SK-N-SH treated with all-trans-retinoic acid at 6 μM for 48 hours (cell line): ENCODE measurements at regions not wholly inside any gene's neighbourhood (a gene's known extent, or its start where the extent isn't known, plus 50 kb on each side); places are given as distances from the start of the nearest gene placed in this dataset.

ENCODE experiments used
- ATAC-seq: fragments of 200-7000 bp; cut with Tn5 transposase; 3 replicates; pipeline ENCODE4 v1.9.1; 2020; ENCODE audit warnings: mild to moderate bottlenecking, moderate library complexity
- BACH2 ChIP-seq: fragments of 250-450 bp; sonication (Bioruptor Pico); IDR thresholded peaks from 2 replicates; pipeline ENCODE4 v1.9.0; 2021; ENCODE audit warnings: mild to moderate bottlenecking, borderline replicate concordance
- ESRRG ChIP-seq: fragments of 250-450 bp; sonication (Bioruptor Pico); IDR thresholded peaks from 2 replicates; pipeline ENCODE4 v1.6.1; 2021; ENCODE audit warnings: mild to moderate bottlenecking
- GLIS3 ChIP-seq: fragments of 250-450 bp; sonication (Bioruptor Pico); IDR thresholded peaks from 2 replicates; pipeline ENCODE4 v1.5.0; 2020; ENCODE audit warnings: mild to moderate bottlenecking, moderate library complexity
- ISL1 ChIP-seq: fragments of 250-450 bp; sonication (Bioruptor Pico); IDR thresholded peaks from 2 replicates; pipeline ENCODE4 v2.1.2; 2022; ENCODE audit warnings: mild to moderate bottlenecking, moderate library complexity
- OSR1 ChIP-seq: fragments of 250-450 bp; sonication (Bioruptor Pico); IDR thresholded peaks from 2 replicates; pipeline ENCODE4 v1.8.0; 2022; ENCODE audit warnings: moderate library complexity, mild to moderate bottlenecking, inconsistent platforms
- PPARA ChIP-seq: fragments of 250-450 bp; sonication (Bioruptor Pico); IDR thresholded peaks from 2 replicates; pipeline ENCODE4 v1.5.0; 2020; ENCODE audit warnings: mild to moderate bottlenecking, borderline replicate concordance
- RARB ChIP-seq: fragments of 250-450 bp; sonication (Bioruptor Pico); IDR thresholded peaks from 2 replicates; pipeline ENCODE4 v1.8.0; 2021; ENCODE audit warnings: mild to moderate bottlenecking, moderate library complexity
- SNAI2 ChIP-seq: fragments of 250-450 bp; sonication (Bioruptor Pico); IDR thresholded peaks from 2 replicates; pipeline ENCODE4 v1.5.0; 2020; ENCODE audit warnings: mild to moderate bottlenecking, moderate library complexity
- TOX ChIP-seq: fragments of 250-450 bp; sonication (Bioruptor Pico); IDR thresholded peaks from 2 replicates; pipeline ENCODE4 v1.8.0; 2021; ENCODE audit warnings: mild to moderate bottlenecking, moderate library complexity, borderline replicate concordance
- ZC3H10 ChIP-seq: fragments of 250-450 bp; sonication (Bioruptor Pico); IDR thresholded peaks from 2 replicates; pipeline ENCODE4 v1.5.1; 2021; ENCODE audit warnings: mild to moderate bottlenecking, moderate library complexity
- ZFP30 ChIP-seq: fragments of 450-650 bp; formaldehyde crosslinking; IDR thresholded peaks from 2 replicates; pipeline ENCODE4 v1.5.0; 2022; ENCODE audit warnings: mild to moderate bottlenecking, moderate library complexity
- ZNF70 ChIP-seq: fragments of 450-650 bp; formaldehyde crosslinking; IDR thresholded peaks from 2 replicates; pipeline ENCODE4 v1.5.0; 2020; ENCODE audit warnings: mild to moderate bottlenecking, moderate library complexity
- TF ChIP-seq, protein P1 (sequence below): fragments of 250-450 bp; sonication (Bioruptor Pico); IDR thresholded peaks from 2 replicates; pipeline ENCODE4 v1.5.0; 2020; ENCODE audit warnings: mild to moderate bottlenecking, moderate library complexity
- TF ChIP-seq, protein P2 (sequence below): fragments of 250-450 bp; sonication (Bioruptor Pico); IDR thresholded peaks from 2 replicates; pipeline ENCODE4 v1.8.0; 2020; ENCODE audit warnings: mild to moderate bottlenecking, moderate library complexity, borderline replicate concordance
- TF ChIP-seq, protein P3 (sequence below): fragments of 250-450 bp; sonication (Bioruptor Pico); IDR thresholded peaks from 2 replicates; pipeline ENCODE4 v1.5.1; 2020; ENCODE audit warnings: low read depth, mild to moderate bottlenecking, moderate library complexity
- TF ChIP-seq, protein P4 (sequence below): fragments of 250-450 bp; sonication (Bioruptor Pico); IDR thresholded peaks from 2 replicates; pipeline ENCODE4 v1.5.1; 2021; ENCODE audit warnings: mild to moderate bottlenecking, moderate library complexity
- TF ChIP-seq, protein P5 (sequence below): fragments of 250-450 bp; sonication (Bioruptor Pico); IDR thresholded peaks from 2 replicates; pipeline ENCODE4 v1.8.0; 2021; ENCODE audit warnings: low read depth, mild to moderate bottlenecking, moderate library complexity, borderline replicate concordance

DNA sequence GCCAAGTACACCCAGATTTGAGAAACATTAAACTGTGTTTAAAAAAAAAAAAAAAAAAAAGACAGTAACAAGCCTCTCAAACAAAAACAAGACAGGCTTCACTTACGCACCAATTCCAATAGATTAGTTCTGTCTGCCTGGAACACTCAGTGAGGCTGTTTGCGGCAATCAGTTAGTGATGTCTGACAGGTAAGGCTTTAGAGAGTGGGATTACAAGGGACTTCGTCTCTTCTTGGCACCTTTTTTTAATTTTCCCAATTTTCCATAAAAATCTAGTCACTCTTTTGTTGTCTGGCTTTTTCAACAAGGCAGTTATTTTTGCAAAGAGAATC lies 79.6 kb downstream of the NCOR2 start:
- no peak for ATAC-seq
- TF ChIP-seq RARB (no peak), BACH2 (CRISPR knock-in tag) (no peak), PPARA (no peak), ISL1 (CRISPR knock-in tag) (no peak)
- TF ChIP-seq, protein P1, sequence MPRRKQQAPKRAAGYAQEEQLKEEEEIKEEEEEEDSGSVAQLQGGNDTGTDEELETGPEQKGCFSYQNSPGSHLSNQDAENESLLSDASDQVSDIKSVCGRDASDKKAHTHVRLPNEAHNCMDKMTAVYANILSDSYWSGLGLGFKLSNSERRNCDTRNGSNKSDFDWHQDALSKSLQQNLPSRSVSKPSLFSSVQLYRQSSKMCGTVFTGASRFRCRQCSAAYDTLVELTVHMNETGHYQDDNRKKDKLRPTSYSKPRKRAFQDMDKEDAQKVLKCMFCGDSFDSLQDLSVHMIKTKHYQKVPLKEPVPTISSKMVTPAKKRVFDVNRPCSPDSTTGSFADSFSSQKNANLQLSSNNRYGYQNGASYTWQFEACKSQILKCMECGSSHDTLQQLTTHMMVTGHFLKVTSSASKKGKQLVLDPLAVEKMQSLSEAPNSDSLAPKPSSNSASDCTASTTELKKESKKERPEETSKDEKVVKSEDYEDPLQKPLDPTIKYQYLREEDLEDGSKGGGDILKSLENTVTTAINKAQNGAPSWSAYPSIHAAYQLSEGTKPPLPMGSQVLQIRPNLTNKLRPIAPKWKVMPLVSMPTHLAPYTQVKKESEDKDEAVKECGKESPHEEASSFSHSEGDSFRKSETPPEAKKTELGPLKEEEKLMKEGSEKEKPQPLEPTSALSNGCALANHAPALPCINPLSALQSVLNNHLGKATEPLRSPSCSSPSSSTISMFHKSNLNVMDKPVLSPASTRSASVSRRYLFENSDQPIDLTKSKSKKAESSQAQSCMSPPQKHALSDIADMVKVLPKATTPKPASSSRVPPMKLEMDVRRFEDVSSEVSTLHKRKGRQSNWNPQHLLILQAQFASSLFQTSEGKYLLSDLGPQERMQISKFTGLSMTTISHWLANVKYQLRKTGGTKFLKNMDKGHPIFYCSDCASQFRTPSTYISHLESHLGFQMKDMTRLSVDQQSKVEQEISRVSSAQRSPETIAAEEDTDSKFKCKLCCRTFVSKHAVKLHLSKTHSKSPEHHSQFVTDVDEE (CRISPR knock-in tag): no peak
- TF ChIP-seq, protein P2, sequence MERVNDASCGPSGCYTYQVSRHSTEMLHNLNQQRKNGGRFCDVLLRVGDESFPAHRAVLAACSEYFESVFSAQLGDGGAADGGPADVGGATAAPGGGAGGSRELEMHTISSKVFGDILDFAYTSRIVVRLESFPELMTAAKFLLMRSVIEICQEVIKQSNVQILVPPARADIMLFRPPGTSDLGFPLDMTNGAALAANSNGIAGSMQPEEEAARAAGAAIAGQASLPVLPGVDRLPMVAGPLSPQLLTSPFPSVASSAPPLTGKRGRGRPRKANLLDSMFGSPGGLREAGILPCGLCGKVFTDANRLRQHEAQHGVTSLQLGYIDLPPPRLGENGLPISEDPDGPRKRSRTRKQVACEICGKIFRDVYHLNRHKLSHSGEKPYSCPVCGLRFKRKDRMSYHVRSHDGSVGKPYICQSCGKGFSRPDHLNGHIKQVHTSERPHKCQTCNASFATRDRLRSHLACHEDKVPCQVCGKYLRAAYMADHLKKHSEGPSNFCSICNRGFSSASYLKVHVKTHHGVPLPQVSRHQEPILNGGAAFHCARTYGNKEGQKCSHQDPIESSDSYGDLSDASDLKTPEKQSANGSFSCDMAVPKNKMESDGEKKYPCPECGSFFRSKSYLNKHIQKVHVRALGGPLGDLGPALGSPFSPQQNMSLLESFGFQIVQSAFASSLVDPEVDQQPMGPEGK (CRISPR knock-in tag): no peak

DNA sequence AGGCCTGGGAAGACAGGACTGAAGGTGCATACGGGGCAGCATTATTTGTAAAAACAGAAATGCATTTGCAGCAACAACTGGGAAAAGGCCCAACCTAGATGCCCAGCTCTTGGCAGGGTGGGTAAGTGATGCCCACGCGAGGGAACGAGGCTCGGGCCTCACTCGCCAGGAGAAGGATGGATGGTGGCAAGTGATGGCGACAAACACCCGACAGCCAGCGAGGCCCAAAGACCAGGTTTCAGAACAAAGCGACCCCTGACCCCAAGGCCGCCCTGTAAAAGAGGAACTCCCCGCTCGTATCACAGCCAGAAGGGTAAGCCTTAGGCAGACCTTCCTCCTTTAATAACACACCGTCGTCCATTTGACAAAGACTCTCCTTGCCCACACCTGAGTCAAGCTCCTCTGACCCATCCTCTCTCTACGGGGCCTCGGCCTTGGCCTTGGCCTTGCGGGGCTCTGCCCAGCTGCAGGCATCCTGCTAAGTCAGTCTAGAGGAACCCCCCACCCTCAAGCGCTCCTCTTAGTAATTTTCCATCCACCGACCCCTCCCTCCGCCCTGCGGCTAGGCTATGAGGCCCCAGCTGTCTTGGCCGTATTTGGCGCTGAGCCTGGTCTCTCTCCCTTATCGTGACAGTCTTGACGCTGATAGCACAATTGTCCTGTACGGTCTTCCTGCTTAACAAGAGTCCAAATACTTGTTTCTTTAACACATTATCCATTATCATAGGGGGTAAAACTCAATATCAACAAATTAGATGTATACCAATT lies 80.2 kb downstream of the NCOR2 start:
- no peak for ATAC-seq
- TF ChIP-seq ESRRG (CRISPR knock-in tag) (no peak), ZFP30 (CRISPR knock-in tag) (no peak), GLIS3 (CRISPR knock-in tag) (no peak), ZC3H10 (CRISPR knock-in tag) (no peak)
- TF ChIP-seq, protein P3, sequence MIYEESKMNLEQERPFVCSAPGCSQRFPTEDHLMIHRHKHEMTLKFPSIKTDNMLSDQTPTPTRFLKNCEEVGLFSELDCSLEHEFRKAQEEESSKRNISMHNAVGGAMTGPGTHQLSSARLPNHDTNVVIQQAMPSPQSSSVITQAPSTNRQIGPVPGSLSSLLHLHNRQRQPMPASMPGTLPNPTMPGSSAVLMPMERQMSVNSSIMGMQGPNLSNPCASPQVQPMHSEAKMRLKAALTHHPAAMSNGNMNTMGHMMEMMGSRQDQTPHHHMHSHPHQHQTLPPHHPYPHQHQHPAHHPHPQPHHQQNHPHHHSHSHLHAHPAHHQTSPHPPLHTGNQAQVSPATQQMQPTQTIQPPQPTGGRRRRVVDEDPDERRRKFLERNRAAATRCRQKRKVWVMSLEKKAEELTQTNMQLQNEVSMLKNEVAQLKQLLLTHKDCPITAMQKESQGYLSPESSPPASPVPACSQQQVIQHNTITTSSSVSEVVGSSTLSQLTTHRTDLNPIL (CRISPR knock-in tag): no peak
- TF ChIP-seq, protein P1 (CRISPR knock-in tag): no peak
- TF ChIP-seq, protein P4, sequence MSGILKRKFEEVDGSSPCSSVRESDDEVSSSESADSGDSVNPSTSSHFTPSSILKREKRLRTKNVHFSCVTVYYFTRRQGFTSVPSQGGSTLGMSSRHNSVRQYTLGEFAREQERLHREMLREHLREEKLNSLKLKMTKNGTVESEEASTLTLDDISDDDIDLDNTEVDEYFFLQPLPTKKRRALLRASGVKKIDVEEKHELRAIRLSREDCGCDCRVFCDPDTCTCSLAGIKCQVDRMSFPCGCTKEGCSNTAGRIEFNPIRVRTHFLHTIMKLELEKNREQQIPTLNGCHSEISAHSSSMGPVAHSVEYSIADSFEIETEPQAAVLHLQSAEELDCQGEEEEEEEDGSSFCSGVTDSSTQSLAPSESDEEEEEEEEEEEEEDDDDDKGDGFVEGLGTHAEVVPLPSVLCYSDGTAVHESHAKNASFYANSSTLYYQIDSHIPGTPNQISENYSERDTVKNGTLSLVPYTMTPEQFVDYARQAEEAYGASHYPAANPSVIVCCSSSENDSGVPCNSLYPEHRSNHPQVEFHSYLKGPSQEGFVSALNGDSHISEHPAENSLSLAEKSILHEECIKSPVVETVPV: no peak

DNA sequence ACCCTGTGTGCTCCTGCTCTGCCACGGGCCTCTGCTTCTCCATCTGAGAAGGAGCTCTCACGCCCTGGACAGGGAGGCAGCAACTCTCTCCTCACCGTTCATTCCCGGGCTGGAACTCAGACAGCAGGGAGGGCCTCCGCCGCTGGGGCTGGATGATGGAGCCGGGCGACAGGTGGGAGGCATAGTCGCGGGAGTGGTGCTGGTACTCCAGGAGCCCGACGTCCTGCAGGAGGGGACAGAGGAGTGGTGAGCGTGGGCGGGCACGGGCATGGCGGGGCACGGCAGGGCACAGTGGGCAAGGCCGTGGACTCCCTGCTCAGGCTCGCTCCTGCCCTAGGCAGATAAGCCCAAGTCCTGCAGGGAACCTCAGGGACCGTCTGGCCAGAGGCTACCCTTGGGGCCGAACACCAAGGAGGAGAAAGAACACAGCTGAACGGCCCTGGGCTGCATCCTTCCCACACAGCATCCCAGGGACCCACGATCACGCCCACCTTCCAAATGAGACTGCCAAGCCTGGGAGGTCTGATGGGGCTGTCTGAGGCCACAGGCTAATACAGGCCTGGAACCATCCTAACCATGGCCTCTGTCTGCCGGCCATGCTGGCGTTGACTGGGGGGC lies 81.0 kb downstream of the NCOR2 start:
- TF ChIP-seq OSR1 (CRISPR knock-in tag): no peak
- TF ChIP-seq SNAI2 (CRISPR knock-in tag): no peak
- TF ChIP-seq RARB: no peak
- TF ChIP-seq TOX: no peak
- TF ChIP-seq, protein P5, sequence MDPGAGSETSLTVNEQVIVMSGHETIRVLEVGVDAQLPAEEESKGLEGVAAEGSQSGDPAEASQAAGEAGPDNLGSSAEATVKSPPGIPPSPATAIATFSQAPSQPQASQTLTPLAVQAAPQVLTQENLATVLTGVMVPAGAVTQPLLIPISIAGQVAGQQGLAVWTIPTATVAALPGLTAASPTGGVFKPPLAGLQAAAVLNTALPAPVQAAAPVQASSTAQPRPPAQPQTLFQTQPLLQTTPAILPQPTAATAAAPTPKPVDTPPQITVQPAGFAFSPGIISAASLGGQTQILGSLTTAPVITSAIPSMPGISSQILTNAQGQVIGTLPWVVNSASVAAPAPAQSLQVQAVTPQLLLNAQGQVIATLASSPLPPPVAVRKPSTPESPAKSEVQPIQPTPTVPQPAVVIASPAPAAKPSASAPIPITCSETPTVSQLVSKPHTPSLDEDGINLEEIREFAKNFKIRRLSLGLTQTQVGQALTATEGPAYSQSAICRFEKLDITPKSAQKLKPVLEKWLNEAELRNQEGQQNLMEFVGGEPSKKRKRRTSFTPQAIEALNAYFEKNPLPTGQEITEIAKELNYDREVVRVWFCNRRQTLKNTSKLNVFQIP: no peak
- TF ChIP-seq ZNF70 (CRISPR knock-in tag): no peak
- no peak for ATAC-seq
